IMR-90 (cell line): ENCODE measurements at regions not wholly inside any gene's neighbourhood (a gene's known extent, or its start where the extent isn't known, plus 50 kb on each side); places are given as distances from the start of the nearest gene placed in this dataset.

Experiments
- ATAC-seq: fragments of 200-7000 bp; cut with Tn5 transposase; 2 replicates; pipeline ENCODE4 v1.9.1; 2020; ENCODE audit warnings: low read depth, mild to moderate bottlenecking, moderate library complexity
- BruUV-seq: library from RNA; stranded (reverse); fragments of 400-500 nt; replicated peaks from 2 replicates; lab custom pipeline; 2021; lab: Mats Ljungman, UMichigan
- CTCF ChIA-PET: fragments of 300-600 bp; formaldehyde crosslinking; extraction: SDS; loops from one replicate; lab custom pipeline; 2021; ENCODE audit warnings: antibody characterized with exemption; lab: Yijun Ruan, JAX
- POLR2A ChIA-PET: fragments of 300-600 bp; sonication (Branson Sonifier 250); formaldehyde crosslinking; loops from one replicate; lab custom pipeline; 2022; ENCODE audit warnings: antibody characterized with exemption; ENCODE audit not compliant: unreplicated experiment; lab: Charles Lee
- DNase-seq: peaks from one replicate; pipeline ENCODE4 v3.0.0; 2013
- H2AFZ ChIP-seq: replicated peaks from 2 replicates; pipeline ENCODE3; 2013; ENCODE audit warnings: low read length, mild to moderate bottlenecking; ENCODE audit not compliant: poor library complexity
- H2AK5ac ChIP-seq: 2 replicates; pipeline ENCODE4 v1.6.1; 2013; ENCODE audit warnings: low read depth, low read length, inconsistent platforms
- H2AK9ac ChIP-seq: replicated peaks from 2 replicates; pipeline ENCODE3; 2013; ENCODE audit warnings: mild to moderate bottlenecking, low read depth, low read length, moderate library complexity; ENCODE audit not compliant: poor library complexity
- H2BK120ac ChIP-seq: 2 replicates; pipeline ENCODE4 v1.6.1; 2013; ENCODE audit warnings: low read depth, low read length, inconsistent platforms
- H2BK15ac ChIP-seq: 3 replicates; pipeline ENCODE4 v1.6.1; 2013; ENCODE audit warnings: low read depth, low read length, inconsistent platforms
- H2BK20ac ChIP-seq: 2 replicates; pipeline ENCODE4 v1.6.1; 2013; ENCODE audit warnings: low read depth, mild to moderate bottlenecking, inconsistent platforms, low read length, moderate library complexity
- H2BK5ac ChIP-seq: 2 replicates; pipeline ENCODE4 v1.6.1; 2013; ENCODE audit warnings: mild to moderate bottlenecking, low read depth, low read length, inconsistent platforms; ENCODE audit not compliant: poor library complexity, severe bottlenecking
- H3K14ac ChIP-seq: replicated peaks from 2 replicates; pipeline ENCODE4 v1.6.1; 2013; ENCODE audit warnings: low read depth, low read length, inconsistent platforms
- H3K18ac ChIP-seq: 2 replicates; pipeline ENCODE4 v1.6.1; 2013; ENCODE audit warnings: low read depth, low read length, control low read depth
- H3K23ac ChIP-seq: 2 replicates; pipeline ENCODE4 v1.6.1; 2013; ENCODE audit warnings: low read depth, low read length, inconsistent platforms
- H3K27ac ChIP-seq: 2 replicates; pipeline ENCODE4 v1.5.1; 2013; ENCODE audit warnings: mild to moderate bottlenecking, control low read depth, low read length; ENCODE audit not compliant: insufficient read depth
- H3K27me3 ChIP-seq: 2 replicates; pipeline ENCODE4 v1.6.1; 2013; ENCODE audit warnings: low read length; ENCODE audit not compliant: control insufficient read depth, insufficient read depth
- H3K36me3 ChIP-seq: 2 replicates; pipeline ENCODE4 v1.6.1; 2013; ENCODE audit warnings: low read length, mixed read lengths; ENCODE audit not compliant: control insufficient read depth, insufficient read depth
- H3K4ac ChIP-seq: 2 replicates; pipeline ENCODE4 v1.6.1; 2013; ENCODE audit warnings: low read depth, low read length, inconsistent platforms
- H3K4me1 ChIP-seq: 2 replicates; pipeline ENCODE4 v1.6.1; 2013; ENCODE audit warnings: low read length, mixed read lengths; ENCODE audit not compliant: control insufficient read depth, insufficient read depth
- H3K4me2 ChIP-seq: 2 replicates; pipeline ENCODE4 v1.6.1; 2013; ENCODE audit warnings: low read depth, mild to moderate bottlenecking, control low read depth, low read length, moderate library complexity
- H3K4me3 ChIP-seq: 2 replicates; pipeline ENCODE4 v1.5.1; 2013; ENCODE audit warnings: low read depth, mild to moderate bottlenecking, control low read depth, low read length, moderate library complexity; ENCODE audit not compliant: insufficient read depth
- H3K56ac ChIP-seq: 2 replicates; pipeline ENCODE4 v1.6.1; 2013; ENCODE audit warnings: low read length, inconsistent platforms; ENCODE audit not compliant: insufficient read depth; ENCODE audit errors: extremely low read depth
- H3K79me1 ChIP-seq, 2 experiments: 2 replicates each; pipeline ENCODE4 v1.6.1; 2013; ENCODE audit warnings: low read length in 2 of 2, inconsistent platforms in 1 of 2, low read depth in 1 of 2
- H3K9ac ChIP-seq: 2 replicates; pipeline ENCODE4 v1.6.1; 2013; ENCODE audit warnings: low read depth, low read length, control low read depth
- H3K9me1 ChIP-seq: 2 replicates; pipeline ENCODE4 v1.6.1; 2013; ENCODE audit warnings: low read length, inconsistent platforms; ENCODE audit not compliant: insufficient read depth
- H3K9me3 ChIP-seq: 2 replicates; pipeline ENCODE4 v1.6.1; 2013; ENCODE audit warnings: low read length; ENCODE audit not compliant: control insufficient read depth, insufficient read depth
- H4K20me1 ChIP-seq: 2 replicates; pipeline ENCODE4 v1.6.1; 2013; ENCODE audit warnings: low read length, inconsistent platforms; ENCODE audit not compliant: insufficient read depth
- H4K5ac ChIP-seq: 2 replicates; pipeline ENCODE4 v1.6.1; 2013; ENCODE audit warnings: mild to moderate bottlenecking, low read depth, low read length, control low read depth
- H4K8ac ChIP-seq, 2 experiments: 2 replicates each; pipeline ENCODE4 v1.6.1; 2013; ENCODE audit warnings: low read depth in 2 of 2, low read length in 2 of 2, control low read depth in 1 of 2, inconsistent platforms in 1 of 2
- H4K91ac ChIP-seq: 2 replicates; pipeline ENCODE4 v1.6.1; 2013; ENCODE audit warnings: low read depth, low read length, inconsistent platforms; ENCODE audit not compliant: insufficient read depth
- BHLHE40 ChIP-seq: fragments of 150-350 bp; IDR thresholded peaks from 2 replicates; pipeline ENCODE4 v1.6.1; 2016; ENCODE audit warnings: mild to moderate bottlenecking, low read depth, low read length
- CEBPB ChIP-seq: IDR thresholded peaks from 2 replicates; pipeline ENCODE4 v1.6.1; 2012; ENCODE audit warnings: low read depth, low read length, improper control_type of control experiment
- CHD1 ChIP-seq: IDR thresholded peaks from 2 replicates; pipeline ENCODE4 v1.6.1; 2012; ENCODE audit warnings: low read depth, low read length, improper control_type of control experiment
- CTCF ChIP-seq: conservative IDR thresholded peaks from 2 replicates; pipeline ENCODE4 v1.5.1; 2012; ENCODE audit warnings: mild to moderate bottlenecking, low read depth, low read length, improper control_type of control experiment
- MAZ ChIP-seq: IDR thresholded peaks from 2 replicates; pipeline ENCODE4 v1.6.1; 2012; ENCODE audit warnings: low read depth, mild to moderate bottlenecking, low read length, improper control_type of control experiment, moderate library complexity, borderline replicate concordance
- MXI1 ChIP-seq: IDR thresholded peaks from 2 replicates; pipeline ENCODE4 v1.6.1; 2012; ENCODE audit warnings: low read depth, mild to moderate bottlenecking, low read length, moderate library complexity, borderline replicate concordance
- POLR2A ChIP-seq: IDR thresholded peaks from 2 replicates; pipeline ENCODE4 v1.6.1; 2012; ENCODE audit warnings: mild to moderate bottlenecking, low read depth, low read length
- RAD21 ChIP-seq: IDR thresholded peaks from 2 replicates; pipeline ENCODE4 v1.6.1; 2012; ENCODE audit warnings: low read length, improper control_type of control experiment
- RFX5 ChIP-seq: IDR thresholded peaks from 2 replicates; pipeline ENCODE4 v1.8.0; 2012; ENCODE audit warnings: low read depth, mild to moderate bottlenecking, low read length, moderate library complexity
- SMC3 ChIP-seq: fragments of 150-350 bp; IDR thresholded peaks from 2 replicates; pipeline ENCODE4 v1.6.1; 2016; ENCODE audit warnings: low read depth, mild to moderate bottlenecking, antibody characterized with exemption, low read length, moderate library complexity
- USF2 ChIP-seq: fragments of 150-350 bp; IDR thresholded peaks from 2 replicates; pipeline ENCODE4 v1.6.1; 2017; ENCODE audit warnings: mild to moderate bottlenecking, antibody characterized with exemption, low read length, low read depth
- WGBS, 2 experiments: methylation state at CpG; one replicate each; pipeline versions ENCODE4 v1.1.5 to v1.1.7; 2013; ENCODE audit warnings: missing lambda C conversion rate in 2 of 2; ENCODE audit not compliant: insufficient read length in 1 of 2; ENCODE audit errors: extremely low coverage in 2 of 2; 5-methylcytosine and 5-hydroxymethylcytosine counted together
- dilution Hi-C: fragments of 300-500 bp; cut with HindIII; formaldehyde crosslinking; loops from one replicate; pipeline ENCODE4 v1.14.3; 2018; ENCODE audit warnings: low sequenced_read_pairs; ENCODE audit not compliant: unreplicated experiment
- in situ Hi-C: fragments of 300-500 bp; cut with MboI; formaldehyde crosslinking; loops from 3 replicates; pipeline ENCODE4 v1.14.3; 2019; ENCODE audit warnings: low sequenced_read_pairs, inconsistent platforms, mixed read lengths
- intact Hi-C: fragments of 100-400 bp; cut with micrococcal nuclease; formaldehyde crosslinking; loops from 2 replicates; pipeline ENCODE4 v1.10.0; 2022

- ChIA-PET CTCF (interaction anchor here (1.2 kb wide), 1 partner anchor 23 kb away, joined by 5 read pairs; no protein-coding TSS in a partner anchor), POLR2A (no interaction called here)
- BruUV-seq = no TSS peak
- Histone ChIP-seq H4K8ac (no peak overlapping the region), H3K9me1 (no peaks in the 10 kb centered on the region), H3K9me3 (no peaks in the 10 kb centered on the region), H3K4me2 (no peak overlapping the region), H4K20me1 (no peaks in the 10 kb centered on the region), H2BK15ac (no peak overlapping the region), H3K27me3 (no peaks in the 10 kb centered on the region; the same call in 1 of the 2 replicates), H3K18ac (no peak overlapping the region), H2AFZ (no peak overlapping the region), H3K9ac (no peak overlapping the region), H3K4me3 (no peak overlapping the region), H2BK20ac (no peak overlapping the region), H3K36me3 (no peaks in the 10 kb centered on the region), H4K5ac (no peak overlapping the region), H4K91ac (no peak overlapping the region), H3K14ac (no peak overlapping the region), H2BK5ac (no peak overlapping the region), H3K79me1 (no peaks in the 10 kb centered on the region), H3K27ac (no peak overlapping the region), H2BK120ac (no peak overlapping the region), H3K4ac (no peak overlapping the region), H3K4me1 (no peaks in the 10 kb centered on the region), H2AK5ac (no peak overlapping the region), H3K56ac (no peak overlapping the region), H3K23ac (no peak overlapping the region), H2AK9ac (no peak overlapping the region)
- in situ Hi-C loops (no loop called here), dilution Hi-C loops (no loop called here), intact Hi-C loops (no loop called here)
- ATAC-seq = no peak
- TF ChIP-seq MXI1 (no peak), POLR2A (no peak), CTCF (no peak), SMC3 (no peak), CHD1 (no peak), RAD21 (no peak), RFX5 (no peak), BHLHE40 (no peak), CEBPB (no peak), MAZ (no peak), USF2 (no peak)
- 57% methylated on average over 1 of the region's 3 CpGs; no CpG with 5 or more reads in 1 of the 2 experiments for WGBS, 2 experiments
- DNase-seq = no peak
Observed at GRCh38 chr13:59368693-59369092, 795.0 kb downstream of the DIAPH3 start.
